ENCODE measurements at regions not wholly inside any gene's neighbourhood (a gene's known extent, or its start where the extent isn't known, plus 50 kb on each side); places are given as distances from the start of the nearest gene placed in this dataset.
A peak's percentile ranks its signal among the peaks of the same experiment; 100 is the strongest.

- no peaks in the 10 kb centered on the region for H3K36me3 ChIP-seq
- no peak for DNase-seq
- H3K4me3 ChIP-seq (ENCODE audit: low read depth, low read length), result no peak overlapping the region
- H3K9me3 ChIP-seq (ENCODE audit: severe bottlenecking), result no peaks in the 10 kb centered on the region
- H3K27ac ChIP-seq, result no peak overlapping the region
- no peaks in the 10 kb centered on the region for H3K27me3 ChIP-seq (ENCODE audit: insufficient read depth, low read depth, severe bottlenecking)
- peak; percentile 27; the same call in 1 of the 2 replicates for TF ChIP-seq CTCF (IDR thresholded peaks at IDR 0.05; ENCODE audit: low read depth, low read length)
Observed at GRCh38 chr21:32143241-32143939, 135.5 kb downstream of the MIS18A start.

GRCh38 chr21:32141318-32141633 lies 137.6 kb downstream of the MIS18A start:
- peaks cover 7% of the 10 kb centered on the region for H3K9me3 ChIP-seq (ENCODE audit: severe bottlenecking)
- no peaks in the 10 kb centered on the region for H3K27me3 ChIP-seq (ENCODE audit: insufficient read depth, low read depth, severe bottlenecking)
- H3K27ac ChIP-seq, result no peak overlapping the region
- DNase-seq, result no peak
- TF ChIP-seq CTCF (IDR thresholded peaks at IDR 0.05; ENCODE audit: low read depth, low read length), result no peak
- H3K4me3 ChIP-seq (ENCODE audit: low read depth, low read length), result no peak overlapping the region
- no peaks in the 10 kb centered on the region for H3K36me3 ChIP-seq

- H3K27me3 ChIP-seq (ENCODE audit: insufficient read depth, low read depth, severe bottlenecking), result no peaks in the 10 kb centered on the region
- DNase-seq, result no peak
- H3K27ac ChIP-seq, result no peak overlapping the region
- no peak overlapping the region for H3K4me3 ChIP-seq (ENCODE audit: low read depth, low read length)
- H3K9me3 ChIP-seq (ENCODE audit: severe bottlenecking), result peaks cover 7% of the 10 kb centered on the region
- no peak for TF ChIP-seq CTCF (IDR thresholded peaks at IDR 0.05; ENCODE audit: low read depth, low read length)
- no peaks in the 10 kb centered on the region for H3K36me3 ChIP-seq
Observed at GRCh38 chr21:32140604-32141317, 138.1 kb downstream of the MIS18A start.

GRCh38 chr21:32140151-32140550 lies 138.7 kb downstream of the MIS18A start:
- TF ChIP-seq CTCF (IDR thresholded peaks at IDR 0.05; ENCODE audit: low read depth, low read length), result no peak

GRCh38 chr21:32138658-32139057 lies 140.2 kb downstream of the MIS18A start:
- Histone ChIP-seq H3K4me3 (ENCODE audit: low read depth, low read length) (no peak overlapping the region), H3K27me3 (ENCODE audit: insufficient read depth, low read depth, severe bottlenecking) (no peaks in the 10 kb centered on the region)
- TF ChIP-seq CTCF (IDR thresholded peaks at IDR 0.05; ENCODE audit: low read depth, low read length), result no peak

More at GRCh38 chr21:32140151-32140550, 138.7 kb downstream of the MIS18A start:
- Histone ChIP-seq H3K4me3 (ENCODE audit: low read depth, low read length) (no peak overlapping the region), H3K9me3 (ENCODE audit: severe bottlenecking) (peaks cover 7% of the 10 kb centered on the region), H3K27me3 (ENCODE audit: insufficient read depth, low read depth, severe bottlenecking) (no peaks in the 10 kb centered on the region), H3K36me3 (no peaks in the 10 kb centered on the region), H3K27ac (no peak overlapping the region)
- peak; percentile 24 for DNase-seq

More at GRCh38 chr21:32138658-32139057, 140.2 kb downstream of the MIS18A start:
- H3K9me3 ChIP-seq (ENCODE audit: severe bottlenecking), result peaks cover 7% of the 10 kb centered on the region
- H3K36me3 ChIP-seq, result no peaks in the 10 kb centered on the region
- DNase-seq, result no peak
- H3K27ac ChIP-seq, result no peak overlapping the region
